ENCODE measurements at regions not wholly inside any gene's neighbourhood (a gene's known extent, or its start where the extent isn't known, plus 50 kb on each side); places are given as distances from the start of the nearest gene placed in this dataset.

DNA sequence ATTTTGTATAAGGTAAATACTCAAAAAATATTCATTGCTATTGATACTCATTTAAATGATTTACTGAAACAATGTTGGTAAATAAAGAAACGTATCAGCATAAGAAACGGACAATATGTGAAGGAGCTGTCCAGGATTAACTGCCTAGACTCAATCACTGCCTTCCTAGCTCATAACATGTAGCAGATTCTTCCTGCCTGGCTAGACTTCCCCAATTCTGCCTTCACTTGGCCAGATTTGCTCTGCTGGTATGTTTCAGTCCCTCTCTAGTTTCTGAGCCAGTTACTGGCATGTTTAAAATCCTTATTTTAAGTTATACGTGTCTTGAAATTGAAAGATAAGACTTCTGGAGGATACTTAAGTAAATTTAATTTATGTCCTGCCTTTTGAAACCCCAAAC, 740.3 kb downstream of the CENPC start:
- in situ Hi-C loops (cut with HindIII; ENCODE audit: extremely low pct_ligation_motif_present, low pct_unique_long_range_greater_than_20kb) (no loop called here), intact Hi-C loops (cut with micrococcal nuclease; ENCODE audit: unreplicated experiment) (no loop called here)
- no TSS peak for BruUV-seq (replicated peaks)
- Histone ChIP-seq H3K9me3 (ENCODE audit: low read length) (no peaks in the 10 kb centered on the region), H3K79me2 (ENCODE audit: insufficient read depth, low read length) (no peaks in the 10 kb centered on the region), H3K36me3 (replicated peaks in 1 of 2; ENCODE audit: control insufficient read depth in 1 of 2, insufficient read depth in 2 of 2, low read length in 2 of 2) (no peaks in the 10 kb centered on the region), H3K27me3 (ENCODE audit: control insufficient read depth in 1 of 2, insufficient read depth in 2 of 2, low read length in 2 of 2) (no peaks in the 10 kb centered on the region), H3K9ac (ENCODE audit: insufficient read depth, low read depth, low read length) (no peak overlapping the region), H3K4me2 (ENCODE audit: low read depth, low read length) (no peak overlapping the region), H3K4me1 (ENCODE audit: insufficient read depth, low read length) (no peaks in the 10 kb centered on the region), H2AFZ (ENCODE audit: low read length) (no peak overlapping the region), H4K20me1 (ENCODE audit: insufficient read depth, low read length) (no peaks in the 10 kb centered on the region), H3K27ac (ENCODE audit: extremely low read length, insufficient read depth, low read length) (no peak overlapping the region), H3K4me3 (replicated peaks in 1 of 3; ENCODE audit: insufficient read depth in 1 of 3, low read depth in 2 of 3, low read length in 3 of 3) (no peak overlapping the region)
- ChIA-PET CTCF (ENCODE audit: low intra/inter-chr PET ratio, low total read pairs) (no interaction called here), POLR2A (no interaction called here)
- TF ChIP-seq HOXA5 (CRISPR knock-in tag; IDR thresholded peaks at IDR 0.05), result no peak
- TF ChIP-seq ZNF546 (CRISPR knock-in tag; conservative IDR thresholded peaks at IDR 0.05), result no peak
- no peak for TF ChIP-seq ZNF274 (CRISPR knock-in tag; IDR thresholded peaks at IDR 0.05)
- no peak for TF ChIP-seq ZFP41 (CRISPR knock-in tag; IDR thresholded peaks at IDR 0.05; ENCODE audit: borderline replicate concordance)
- TF ChIP-seq, protein P1, sequence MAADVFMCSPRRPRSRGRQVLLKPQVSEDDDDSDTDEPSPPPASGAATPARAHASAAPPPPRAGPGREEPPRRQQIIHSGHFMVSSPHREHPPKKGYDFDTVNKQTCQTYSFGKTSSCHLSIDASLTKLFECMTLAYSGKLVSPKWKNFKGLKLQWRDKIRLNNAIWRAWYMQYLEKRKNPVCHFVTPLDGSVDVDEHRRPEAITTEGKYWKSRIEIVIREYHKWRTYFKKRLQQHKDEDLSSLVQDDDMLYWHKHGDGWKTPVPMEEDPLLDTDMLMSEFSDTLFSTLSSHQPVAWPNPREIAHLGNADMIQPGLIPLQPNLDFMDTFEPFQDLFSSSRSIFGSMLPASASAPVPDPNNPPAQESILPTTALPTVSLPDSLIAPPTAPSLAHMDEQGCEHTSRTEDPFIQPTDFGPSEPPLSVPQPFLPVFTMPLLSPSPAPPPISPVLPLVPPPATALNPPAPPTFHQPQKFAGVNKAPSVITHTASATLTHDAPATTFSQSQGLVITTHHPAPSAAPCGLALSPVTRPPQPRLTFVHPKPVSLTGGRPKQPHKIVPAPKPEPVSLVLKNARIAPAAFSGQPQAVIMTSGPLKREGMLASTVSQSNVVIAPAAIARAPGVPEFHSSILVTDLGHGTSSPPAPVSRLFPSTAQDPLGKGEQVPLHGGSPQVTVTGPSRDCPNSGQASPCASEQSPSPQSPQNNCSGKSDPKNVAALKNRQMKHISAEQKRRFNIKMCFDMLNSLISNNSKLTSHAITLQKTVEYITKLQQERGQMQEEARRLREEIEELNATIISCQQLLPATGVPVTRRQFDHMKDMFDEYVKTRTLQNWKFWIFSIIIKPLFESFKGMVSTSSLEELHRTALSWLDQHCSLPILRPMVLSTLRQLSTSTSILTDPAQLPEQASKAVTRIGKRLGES (CRISPR knock-in tag; IDR thresholded peaks at IDR 0.05; ENCODE audit: borderline replicate concordance), result no peak
- TF ChIP-seq ZNF773 (CRISPR knock-in tag; IDR thresholded peaks at IDR 0.05; ENCODE audit: borderline replicate concordance), result no peak
- TF ChIP-seq NFATC3 (CRISPR knock-in tag; IDR thresholded peaks at IDR 0.05), result no peak
- TF ChIP-seq POLR2AphosphoS5 (IDR thresholded peaks at IDR 0.05; ENCODE audit: low read depth, low read length), result no peak
- no peak for TF ChIP-seq ZKSCAN8 (CRISPR knock-in tag; IDR thresholded peaks at IDR 0.05; ENCODE audit: borderline replicate concordance)
- no peak for TF ChIP-seq MATR3 (CRISPR knock-in tag; IDR thresholded peaks at IDR 0.05)
- no peak for TF ChIP-seq FOXO1 (CRISPR knock-in tag; IDR thresholded peaks at IDR 0.05)
- TF ChIP-seq, protein P2, sequence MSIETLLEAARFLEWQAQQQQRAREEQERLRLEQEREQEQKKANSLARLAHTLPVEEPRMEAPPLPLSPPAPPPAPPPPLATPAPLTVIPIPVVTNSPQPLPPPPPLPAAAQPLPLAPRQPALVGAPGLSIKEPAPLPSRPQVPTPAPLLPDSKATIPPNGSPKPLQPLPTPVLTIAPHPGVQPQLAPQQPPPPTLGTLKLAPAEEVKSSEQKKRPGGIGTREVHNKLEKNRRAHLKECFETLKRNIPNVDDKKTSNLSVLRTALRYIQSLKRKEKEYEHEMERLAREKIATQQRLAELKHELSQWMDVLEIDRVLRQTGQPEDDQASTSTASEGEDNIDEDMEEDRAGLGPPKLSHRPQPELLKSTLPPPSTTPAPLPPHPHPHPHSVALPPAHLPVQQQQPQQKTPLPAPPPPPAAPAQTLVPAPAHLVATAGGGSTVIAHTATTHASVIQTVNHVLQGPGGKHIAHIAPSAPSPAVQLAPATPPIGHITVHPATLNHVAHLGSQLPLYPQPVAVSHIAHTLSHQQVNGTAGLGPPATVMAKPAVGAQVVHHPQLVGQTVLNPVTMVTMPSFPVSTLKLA (IDR thresholded peaks at IDR 0.05), result no peak
- TF ChIP-seq, protein P3, sequence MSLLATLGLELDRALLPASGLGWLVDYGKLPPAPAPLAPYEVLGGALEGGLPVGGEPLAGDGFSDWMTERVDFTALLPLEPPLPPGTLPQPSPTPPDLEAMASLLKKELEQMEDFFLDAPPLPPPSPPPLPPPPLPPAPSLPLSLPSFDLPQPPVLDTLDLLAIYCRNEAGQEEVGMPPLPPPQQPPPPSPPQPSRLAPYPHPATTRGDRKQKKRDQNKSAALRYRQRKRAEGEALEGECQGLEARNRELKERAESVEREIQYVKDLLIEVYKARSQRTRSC (CRISPR knock-in tag; IDR thresholded peaks at IDR 0.05; ENCODE audit: low read depth), result no peak
- TF ChIP-seq NCOR1 (IDR thresholded peaks at IDR 0.05; ENCODE audit: borderline replicate concordance, low read length), result no peak
- TF ChIP-seq NBN (conservative IDR thresholded peaks at IDR 0.05), result no peak
- TF ChIP-seq NCOA2 (CRISPR knock-in tag; IDR thresholded peaks at IDR 0.05), result no peak
- TF ChIP-seq BORCS8-MEF2B (CRISPR knock-in tag; IDR thresholded peaks at IDR 0.05), result no peak
- no peak for ATAC-seq
- DNase-seq (ENCODE audit: low spot score), result no peak
- no peak for FAIRE-seq
- WGBS (ENCODE audit: low lambda C conversion rate), result 2% methylated on average over 3 of the region's 3 CpGs

Data from HepG2 (cell line).